ENCODE measurements at regions not wholly inside any gene's neighbourhood (a gene's known extent, or its start where the extent isn't known, plus 50 kb on each side); places are given as distances from the start of the nearest gene placed in this dataset.

GRCh38 chr3:28173836-28174235 lies 67.6 kb upstream of the CMC1 start:
- TF ChIP-seq POLR2A (IDR thresholded peaks at IDR 0.05; ENCODE audit: low read length) (no peak), GATA1 (IDR thresholded peaks at IDR 0.05; ENCODE audit: low read depth, low read length) (no peak)
